GM12864 (cell line): ENCODE measurements at regions not wholly inside any gene's neighbourhood (a gene's known extent, or its start where the extent isn't known, plus 50 kb on each side); places are given as distances from the start of the nearest gene placed in this dataset.

Source experiments
- DNase-seq: peaks from one replicate; pipeline ENCODE4 v3.0.0-alpha.2; 2011; ENCODE audit warnings: low read depth
- H3K4me3 ChIP-seq: 2 replicates; pipeline ENCODE4 v1.5.1; 2011; ENCODE audit warnings: mild to moderate bottlenecking, low read depth, low read length, control low read depth
- TF ChIP-seq, protein P1 (sequence below): IDR thresholded peaks from 2 replicates; pipeline ENCODE4 v1.5.1; 2011; ENCODE audit warnings: low read depth, mild to moderate bottlenecking, moderate library complexity, low read length, control low read depth, inconsistent platforms; ENCODE audit errors: missing control alignments

DNA sequence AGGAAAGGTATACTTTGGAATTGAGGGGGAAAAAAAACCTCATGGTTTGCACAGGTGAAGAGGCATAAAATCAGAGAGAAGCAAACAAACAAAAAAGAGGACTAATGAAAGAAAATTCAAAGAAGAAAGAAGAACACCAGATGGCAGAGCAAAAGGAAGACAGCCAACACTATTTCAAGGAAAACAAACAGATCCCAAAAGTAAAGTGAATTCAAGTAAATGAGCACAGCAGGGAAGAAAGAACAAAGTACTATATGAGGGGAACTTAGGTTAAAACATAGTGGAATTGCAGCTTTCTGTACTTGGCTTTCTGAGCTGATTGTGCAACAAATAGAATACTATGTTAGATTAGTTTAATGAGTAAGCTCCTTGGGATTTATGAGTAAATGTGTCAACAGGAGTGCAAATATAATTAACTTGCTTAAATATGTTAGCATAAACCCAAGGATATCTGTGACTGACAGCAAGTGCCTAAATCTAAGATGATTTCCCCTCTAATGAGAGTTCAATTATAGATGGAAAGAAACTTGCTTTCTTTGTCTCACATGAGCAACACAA, 404.6 kb upstream of the CNTN5 start:
- DNase-seq = no peak
- no peak overlapping the region for H3K4me3 ChIP-seq
- TF ChIP-seq, protein P1, sequence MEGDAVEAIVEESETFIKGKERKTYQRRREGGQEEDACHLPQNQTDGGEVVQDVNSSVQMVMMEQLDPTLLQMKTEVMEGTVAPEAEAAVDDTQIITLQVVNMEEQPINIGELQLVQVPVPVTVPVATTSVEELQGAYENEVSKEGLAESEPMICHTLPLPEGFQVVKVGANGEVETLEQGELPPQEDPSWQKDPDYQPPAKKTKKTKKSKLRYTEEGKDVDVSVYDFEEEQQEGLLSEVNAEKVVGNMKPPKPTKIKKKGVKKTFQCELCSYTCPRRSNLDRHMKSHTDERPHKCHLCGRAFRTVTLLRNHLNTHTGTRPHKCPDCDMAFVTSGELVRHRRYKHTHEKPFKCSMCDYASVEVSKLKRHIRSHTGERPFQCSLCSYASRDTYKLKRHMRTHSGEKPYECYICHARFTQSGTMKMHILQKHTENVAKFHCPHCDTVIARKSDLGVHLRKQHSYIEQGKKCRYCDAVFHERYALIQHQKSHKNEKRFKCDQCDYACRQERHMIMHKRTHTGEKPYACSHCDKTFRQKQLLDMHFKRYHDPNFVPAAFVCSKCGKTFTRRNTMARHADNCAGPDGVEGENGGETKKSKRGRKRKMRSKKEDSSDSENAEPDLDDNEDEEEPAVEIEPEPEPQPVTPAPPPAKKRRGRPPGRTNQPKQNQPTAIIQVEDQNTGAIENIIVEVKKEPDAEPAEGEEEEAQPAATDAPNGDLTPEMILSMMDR = no peak

DNA sequence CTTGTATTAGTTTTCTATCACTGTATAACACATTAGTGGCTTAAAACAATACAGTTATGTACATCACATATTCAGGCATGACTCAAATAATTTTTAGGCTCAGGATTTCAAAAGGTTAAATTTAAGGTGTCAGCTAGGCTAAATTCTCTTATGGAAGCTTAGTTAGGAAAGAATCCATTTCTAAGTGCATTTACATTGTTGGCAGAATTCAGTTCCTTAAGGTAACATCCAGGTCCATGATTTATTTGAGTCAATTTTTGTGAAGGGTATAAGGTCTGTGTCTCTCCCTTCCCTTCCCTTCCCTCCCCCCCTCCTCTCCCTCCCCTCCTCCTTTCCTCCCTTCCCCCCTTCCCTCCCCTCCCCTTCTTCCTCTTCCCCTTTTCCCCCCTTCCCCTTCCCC, 399.0 kb upstream of the CNTN5 start:
- TF ChIP-seq, protein P1 = no peak
- no peak for DNase-seq
- H3K4me3 ChIP-seq = no peak overlapping the region

DNA sequence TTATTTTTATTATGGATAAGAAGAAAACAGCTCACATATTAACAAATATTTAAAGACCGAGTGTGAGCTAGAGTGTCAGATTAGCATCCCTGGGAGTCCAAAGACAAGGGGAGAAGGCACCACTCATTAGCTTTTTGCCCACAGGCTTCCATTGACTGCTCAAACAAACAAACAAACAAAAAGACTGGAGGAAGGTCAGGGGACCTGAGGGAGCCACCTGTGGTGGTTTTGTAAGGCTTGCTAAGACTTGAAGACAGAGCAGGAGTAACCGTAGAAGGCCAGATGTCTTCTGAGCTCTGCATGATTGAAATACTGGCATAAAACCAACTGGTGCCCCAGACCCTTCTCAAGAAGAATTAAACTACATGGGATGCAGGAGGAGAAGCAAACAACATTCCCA, 395.2 kb upstream of the CNTN5 start:
- H3K4me3 ChIP-seq = no peak overlapping the region
- no peak for DNase-seq
- TF ChIP-seq, protein P1 = no peak

DNA sequence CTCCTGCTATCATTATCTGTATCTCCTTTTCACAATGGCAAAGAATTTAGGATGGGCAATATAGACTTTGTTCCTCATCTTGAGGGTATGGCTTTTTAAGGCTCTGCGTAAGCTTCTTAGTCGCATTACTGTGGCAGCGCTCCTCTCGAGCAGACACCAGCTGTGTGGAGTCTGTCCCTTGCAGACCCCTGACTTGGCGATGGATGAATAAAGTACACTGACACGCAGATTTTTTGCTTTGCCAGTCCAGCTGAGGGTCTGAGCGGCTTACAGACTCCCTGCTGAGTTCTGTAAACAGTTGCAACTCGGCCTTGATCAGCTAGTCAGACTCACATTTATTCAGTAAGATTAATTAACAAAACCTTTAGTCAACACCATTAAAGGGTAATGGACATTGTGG, 390.0 kb upstream of the CNTN5 start:
- H3K4me3 ChIP-seq = no peak overlapping the region
- TF ChIP-seq, protein P1 = no peak
- DNase-seq = no peak

DNA sequence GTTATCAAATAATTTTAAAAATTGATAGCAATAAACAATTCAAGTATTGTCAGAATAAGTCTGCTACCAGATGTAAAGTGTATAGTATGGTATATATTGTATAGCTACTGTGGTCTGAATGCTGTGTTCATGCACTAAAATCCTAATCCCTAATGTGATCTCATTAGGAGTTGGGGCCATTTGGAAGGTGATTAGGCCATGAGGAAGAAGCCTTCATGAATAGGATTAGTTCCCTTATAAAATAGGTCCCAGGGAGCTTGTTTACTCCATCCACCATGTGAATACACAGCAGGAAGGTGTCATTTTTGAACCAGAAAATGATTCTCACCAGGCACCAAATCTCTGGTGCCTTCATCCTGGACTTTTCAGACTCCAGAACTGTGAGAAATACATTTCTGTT, 363.0 kb upstream of the CNTN5 start:
- TF ChIP-seq, protein P1 = no peak
- H3K4me3 ChIP-seq = no peak overlapping the region
- DNase-seq = no peak

DNA sequence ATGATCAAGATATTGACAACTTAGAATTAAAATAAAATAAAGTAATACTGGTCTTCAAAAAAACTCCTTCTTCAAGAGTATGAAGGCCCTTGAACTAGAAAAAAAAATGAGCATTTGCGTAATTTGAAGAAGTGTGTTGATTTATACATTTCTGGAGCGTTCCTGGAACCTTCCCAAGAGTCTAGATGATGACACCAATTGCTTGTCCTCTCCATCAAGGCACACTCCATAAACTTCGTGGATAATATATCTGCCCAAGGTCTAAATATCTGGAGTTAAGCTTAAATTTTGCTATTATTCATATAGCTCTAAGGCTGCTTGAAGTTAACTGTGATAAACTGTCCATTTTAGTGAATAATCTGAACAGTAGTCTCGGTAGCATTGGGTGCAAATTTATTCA, 361.3 kb upstream of the CNTN5 start:
- TF ChIP-seq, protein P1 = no peak
- no peak overlapping the region for H3K4me3 ChIP-seq

DNA sequence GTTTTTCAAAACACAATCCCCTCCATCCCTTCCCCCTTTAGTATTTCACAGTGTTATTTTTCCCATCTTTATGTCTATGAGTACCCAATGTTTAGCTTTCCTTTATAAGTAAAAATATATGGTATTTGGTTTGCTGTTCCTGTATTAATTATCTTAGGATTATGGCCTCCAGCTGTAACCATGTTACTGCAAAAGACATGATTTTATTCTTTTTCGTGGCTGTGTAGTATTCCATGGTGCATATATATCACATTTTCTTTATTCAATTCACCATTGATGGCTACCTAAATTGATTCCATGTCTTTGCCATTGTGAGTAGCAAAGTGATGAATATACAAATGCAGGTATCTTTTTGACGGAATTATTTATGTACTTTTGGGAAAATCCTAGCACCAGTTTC, 346.4 kb upstream of the CNTN5 start:
- TF ChIP-seq, protein P1 = no peak
- H3K4me3 ChIP-seq = no peak overlapping the region
- DNase-seq = no peak

More for the DNA sequence above, 361.3 kb upstream of the CNTN5 start:
- DNase-seq = no peak
